ENCODE measurements at regions not wholly inside any gene's neighbourhood (a gene's known extent, or its start where the extent isn't known, plus 50 kb on each side); places are given as distances from the start of the nearest gene placed in this dataset.

DNA sequence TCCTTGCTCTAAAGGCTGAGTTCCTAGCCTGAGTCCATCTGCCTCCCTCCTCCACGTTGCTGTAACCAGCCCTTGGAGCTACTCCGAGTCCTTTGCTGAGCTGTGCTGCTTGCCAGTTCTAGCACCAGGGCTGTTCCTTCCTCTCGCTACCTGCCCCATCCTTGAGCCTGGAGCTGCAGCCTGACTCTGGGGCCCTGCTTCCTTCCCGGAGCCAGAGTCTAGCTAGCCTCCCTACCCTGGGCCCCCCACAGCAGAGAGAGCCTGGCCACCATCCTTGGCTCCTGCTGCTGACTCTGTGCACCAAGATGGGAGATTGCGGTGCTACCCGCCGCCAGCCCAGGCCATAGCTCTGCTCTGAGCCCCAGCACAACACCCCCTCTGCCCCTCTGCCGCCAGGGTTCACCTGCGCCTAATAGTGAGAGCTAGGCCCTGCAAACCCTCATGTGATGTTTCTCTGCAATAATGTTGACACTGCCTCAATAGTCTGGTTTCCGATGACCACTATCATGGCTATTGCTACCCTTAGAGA, 135.9 kb upstream of the ASB18 start:
- intact Hi-C loops (cut with micrococcal nuclease) = no loop called here
- no peaks in the 10 kb centered on the region for H3K36me3 Mint-ChIP-seq (ENCODE audit: low read depth)

GRCh38 chr2:236400594-236401360, 136.6 kb upstream of the ASB18 start:
- intact Hi-C loops (cut with micrococcal nuclease) = no loop called here
- H3K27ac Mint-ChIP-seq = no peak overlapping the region

More for the DNA sequence above, 135.9 kb upstream of the ASB18 start:
- no peaks in the 10 kb centered on the region for H3K27me3 Mint-ChIP-seq
- no peaks in the 10 kb centered on the region for H3K4me1 Mint-ChIP-seq (ENCODE audit: low read depth)
- no peak overlapping the region for H3K27ac Mint-ChIP-seq
- H3K9me3 Mint-ChIP-seq = no peaks in the 10 kb centered on the region
- H3K4me3 Mint-ChIP-seq = no peak overlapping the region

GRCh38 chr2:236402033-236402790, 138.0 kb upstream of the ASB18 start:
- Mint-ChIP-seq H3K36me3 (ENCODE audit: low read depth) (no peaks in the 10 kb centered on the region), H3K4me1 (ENCODE audit: low read depth) (no peaks in the 10 kb centered on the region), H3K9me3 (no peaks in the 10 kb centered on the region), H3K27me3 (no peaks in the 10 kb centered on the region), H3K27ac (no peak overlapping the region), H3K4me3 (no peak overlapping the region)
- intact Hi-C loops (cut with micrococcal nuclease) = no loop called here

More at GRCh38 chr2:236400594-236401360, 136.6 kb upstream of the ASB18 start:
- H3K9me3 Mint-ChIP-seq = no peaks in the 10 kb centered on the region
- H3K4me3 Mint-ChIP-seq = no peak overlapping the region
- H3K27me3 Mint-ChIP-seq = no peaks in the 10 kb centered on the region
- H3K36me3 Mint-ChIP-seq (ENCODE audit: low read depth) = no peaks in the 10 kb centered on the region
- no peaks in the 10 kb centered on the region for H3K4me1 Mint-ChIP-seq (ENCODE audit: low read depth)

DNA sequence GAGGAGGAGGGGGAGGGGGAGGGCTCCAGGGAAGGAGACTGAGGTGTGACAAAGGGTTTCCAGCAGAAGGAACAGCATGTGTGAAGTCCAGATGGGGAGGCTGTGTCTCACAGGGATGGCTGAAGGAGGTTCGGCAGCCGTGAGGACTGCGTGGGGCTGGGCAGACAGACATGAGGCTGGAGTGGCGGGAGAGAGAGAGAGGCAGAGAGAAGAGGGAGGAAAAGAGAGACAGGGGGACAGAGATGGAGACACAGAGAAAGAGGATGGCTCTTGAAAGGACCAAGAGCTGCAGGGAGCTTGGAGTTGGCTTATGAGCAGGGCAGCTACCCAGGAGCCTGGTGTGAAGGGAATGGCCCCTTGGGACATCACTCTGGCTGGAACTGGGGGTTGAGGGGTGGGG, 138.9 kb upstream of the ASB18 start:
- no peak overlapping the region for H3K27ac Mint-ChIP-seq
- no peaks in the 10 kb centered on the region for H3K27me3 Mint-ChIP-seq
- intact Hi-C loops (cut with micrococcal nuclease) = no loop called here
- no peak overlapping the region for H3K4me3 Mint-ChIP-seq
- no peaks in the 10 kb centered on the region for H3K4me1 Mint-ChIP-seq (ENCODE audit: low read depth)
- H3K36me3 Mint-ChIP-seq (ENCODE audit: low read depth) = no peaks in the 10 kb centered on the region
- no peaks in the 10 kb centered on the region for H3K9me3 Mint-ChIP-seq

DNA sequence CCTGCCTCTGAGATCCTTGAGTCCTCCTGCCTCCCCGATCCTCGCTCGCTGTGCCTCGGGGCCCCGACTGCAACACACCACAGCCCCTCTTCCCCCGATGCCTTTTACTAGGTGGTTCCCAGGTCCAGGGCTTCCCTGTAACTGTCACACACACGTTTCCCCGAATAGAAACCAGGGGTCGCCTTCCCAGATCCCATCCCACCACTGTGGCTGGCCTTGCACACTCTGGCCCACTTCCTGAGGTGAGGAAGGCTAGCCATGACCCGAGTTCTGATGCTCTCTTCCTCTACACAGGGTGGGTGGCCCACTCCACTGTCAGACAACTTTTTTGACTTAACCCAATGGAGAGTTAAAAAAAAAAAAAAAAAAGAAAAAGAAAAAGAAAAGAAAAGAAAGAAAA, 139.6 kb upstream of the ASB18 start:
- intact Hi-C loops (cut with micrococcal nuclease) = no loop called here
- Mint-ChIP-seq H3K27ac (no peak overlapping the region), H3K9me3 (no peaks in the 10 kb centered on the region), H3K4me1 (ENCODE audit: low read depth) (no peaks in the 10 kb centered on the region), H3K27me3 (no peaks in the 10 kb centered on the region), H3K36me3 (ENCODE audit: low read depth) (no peaks in the 10 kb centered on the region), H3K4me3 (no peak overlapping the region)

- no peaks in the 10 kb centered on the region for H3K4me1 Mint-ChIP-seq (ENCODE audit: low read depth)
- H3K36me3 Mint-ChIP-seq (ENCODE audit: low read depth) = no peaks in the 10 kb centered on the region
- H3K27me3 Mint-ChIP-seq = no peaks in the 10 kb centered on the region
- H3K27ac Mint-ChIP-seq = no peak overlapping the region
- H3K9me3 Mint-ChIP-seq = no peaks in the 10 kb centered on the region
- no peak overlapping the region for H3K4me3 Mint-ChIP-seq
- intact Hi-C loops (cut with micrococcal nuclease) = no loop called here
These were observed 140.1 kb upstream of the ASB18 start for GRCh38 chr2:236404346-236404745.

DNA sequence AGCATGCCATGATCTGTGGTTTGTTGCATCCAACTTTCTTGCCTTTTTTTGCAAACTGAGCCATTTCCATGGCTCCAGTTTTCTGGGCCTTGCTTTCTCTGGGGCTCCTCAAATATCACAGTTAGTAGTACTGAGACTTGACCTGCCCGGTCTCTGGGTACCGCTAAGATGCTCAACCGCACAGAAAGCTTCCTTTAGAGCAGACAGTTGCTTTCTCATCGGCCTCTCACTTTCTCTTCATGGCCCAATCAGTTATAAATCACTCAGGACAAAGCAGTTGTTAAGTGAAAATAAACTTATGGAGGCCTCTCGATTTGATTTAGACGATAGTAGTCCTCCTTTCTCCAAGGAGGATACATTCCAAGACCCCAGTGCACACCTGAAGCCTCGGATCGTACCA, 141.2 kb upstream of the ASB18 start:
- no peak overlapping the region for H3K27ac Mint-ChIP-seq

GRCh38 chr2:236408090-236408489, 143.9 kb upstream of the ASB18 start:
- no peaks in the 10 kb centered on the region for H3K27me3 Mint-ChIP-seq
- H3K4me1 Mint-ChIP-seq (ENCODE audit: low read depth) = no peaks in the 10 kb centered on the region
- intact Hi-C loops (cut with micrococcal nuclease) = no loop called here
- H3K27ac Mint-ChIP-seq = no peak overlapping the region
- H3K4me3 Mint-ChIP-seq = no peak overlapping the region
- H3K9me3 Mint-ChIP-seq = no peaks in the 10 kb centered on the region
- H3K36me3 Mint-ChIP-seq (ENCODE audit: low read depth) = no peaks in the 10 kb centered on the region

More for the DNA sequence above, 141.2 kb upstream of the ASB18 start:
- Mint-ChIP-seq H3K36me3 (ENCODE audit: low read depth) (no peaks in the 10 kb centered on the region), H3K27me3 (no peaks in the 10 kb centered on the region), H3K9me3 (no peaks in the 10 kb centered on the region), H3K4me3 (no peak overlapping the region), H3K4me1 (ENCODE audit: low read depth) (no peaks in the 10 kb centered on the region)
- intact Hi-C loops (cut with micrococcal nuclease) = no loop called here

GRCh38 chr2:236408786-236409185, 144.6 kb upstream of the ASB18 start:
- Mint-ChIP-seq H3K9me3 (no peaks in the 10 kb centered on the region), H3K36me3 (ENCODE audit: low read depth) (no peaks in the 10 kb centered on the region), H3K27ac (no peak overlapping the region), H3K4me1 (ENCODE audit: low read depth) (no peaks in the 10 kb centered on the region), H3K4me3 (no peak overlapping the region), H3K27me3 (no peaks in the 10 kb centered on the region)
- intact Hi-C loops (cut with micrococcal nuclease) = no loop called here

- no peak overlapping the region for H3K4me3 Mint-ChIP-seq
- H3K36me3 Mint-ChIP-seq (ENCODE audit: low read depth) = no peaks in the 10 kb centered on the region
These were observed 151.7 kb upstream of the ASB18 start for GRCh38 chr2:236415684-236416444.

GRCh38 chr2:236417150-236417549, 152.5 kb upstream of the ACKR3 start:
- intact Hi-C loops (cut with micrococcal nuclease) = no loop called here
- no peak overlapping the region for H3K27ac Mint-ChIP-seq
- H3K4me3 Mint-ChIP-seq = no peak overlapping the region
- H3K36me3 Mint-ChIP-seq (ENCODE audit: low read depth) = no peaks in the 10 kb centered on the region
- H3K27me3 Mint-ChIP-seq = peaks cover 2% of the 10 kb centered on the region
- H3K4me1 Mint-ChIP-seq (ENCODE audit: low read depth) = no peaks in the 10 kb centered on the region
- H3K9me3 Mint-ChIP-seq = no peaks in the 10 kb centered on the region

More at GRCh38 chr2:236415684-236416444, 151.7 kb upstream of the ASB18 start:
- Mint-ChIP-seq H3K4me1 (ENCODE audit: low read depth) (no peaks in the 10 kb centered on the region), H3K27me3 (peaks cover 2% of the 10 kb centered on the region), H3K9me3 (no peaks in the 10 kb centered on the region), H3K27ac (no peak overlapping the region)
- intact Hi-C loops (cut with micrococcal nuclease) = no loop called here

DNA sequence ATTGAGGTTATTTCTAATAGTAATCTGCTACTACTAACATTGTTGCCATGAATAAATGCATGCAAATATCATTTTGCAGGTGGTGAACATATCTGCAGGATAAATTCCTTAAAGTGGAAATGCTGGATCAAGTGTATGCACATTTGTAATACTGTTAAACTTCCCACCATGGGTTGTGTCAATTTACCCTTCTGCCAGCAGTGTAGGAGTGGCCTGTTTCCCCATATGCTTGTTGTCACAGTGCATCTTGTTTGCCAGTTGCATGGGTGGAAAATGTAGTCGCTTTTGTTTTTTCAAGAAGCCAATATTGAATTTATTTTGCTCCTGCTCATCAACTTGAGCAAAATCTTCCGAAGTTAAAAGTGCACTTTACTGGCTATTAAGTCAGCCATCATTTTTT, 139.0 kb upstream of the ACKR3 start:
- Mint-ChIP-seq H3K9me3 (peaks cover 14% of the 10 kb centered on the region), H3K36me3 (ENCODE audit: low read depth) (no peaks in the 10 kb centered on the region), H3K27ac (no peak overlapping the region), H3K27me3 (peaks cover 14% of the 10 kb centered on the region), H3K4me3 (no peak overlapping the region), H3K4me1 (ENCODE audit: low read depth) (no peaks in the 10 kb centered on the region)
- intact Hi-C loops (cut with micrococcal nuclease) = no loop called here

DNA sequence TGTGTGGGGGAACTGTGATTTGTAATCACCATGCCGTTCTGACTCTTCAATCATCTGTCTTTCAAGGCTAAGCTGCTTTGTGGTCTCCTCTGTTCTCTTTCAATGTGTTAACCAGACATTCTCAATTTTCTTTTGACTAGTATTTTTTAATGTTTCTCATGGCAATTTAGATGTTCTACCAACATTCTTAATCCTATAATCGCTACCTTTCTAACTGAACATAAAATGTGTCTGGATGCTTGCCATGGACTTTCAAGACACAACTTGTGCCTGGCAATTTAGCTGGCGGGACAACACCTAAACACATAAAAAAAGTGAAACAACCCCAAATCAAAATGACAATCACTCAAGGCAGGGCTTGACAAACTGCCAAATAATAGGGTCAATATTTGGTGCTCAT, 135.0 kb upstream of the ACKR3 start:
- no peaks in the 10 kb centered on the region for H3K4me1 Mint-ChIP-seq (ENCODE audit: low read depth)
- no peak overlapping the region for H3K27ac Mint-ChIP-seq
- H3K4me3 Mint-ChIP-seq = no peak overlapping the region
- no peaks in the 10 kb centered on the region for H3K36me3 Mint-ChIP-seq (ENCODE audit: low read depth)
- peaks cover 8% of the 10 kb centered on the region for H3K9me3 Mint-ChIP-seq
- intact Hi-C loops (cut with micrococcal nuclease) = no loop called here
- H3K27me3 Mint-ChIP-seq = peaks cover 5% of the 10 kb centered on the region
